SK-N-SH (cell line): ENCODE measurements at regions not wholly inside any gene's neighbourhood (a gene's known extent, or its start where the extent isn't known, plus 50 kb on each side); places are given as distances from the start of the nearest gene placed in this dataset.
A peak's percentile ranks its signal among the peaks of the same experiment; 100 is the strongest.

ENCODE experiments used
- CTCF ChIA-PET: fragments of 300-600, 350-600 bp; formaldehyde crosslinking; extraction: SDS; loops from one replicate; lab custom pipeline; 2021; lab: Yijun Ruan, JAX
- POLR2A ChIA-PET: fragments of 350-600 bp; sonication (Branson Sonifier 250); formaldehyde crosslinking; extraction: SDS; loops from one replicate; lab custom pipeline; 2020; ENCODE audit warnings: antibody characterized with exemption, inconsistent platforms; lab: Yijun Ruan, JAX
- DNase-seq: peaks from one replicate; pipeline ENCODE4 v3.0.0; 2012
- H2AFZ ChIP-seq: fragments of 200-600 bp; sonication (generic); 2 replicates; pipeline ENCODE4 v1.8.1; 2016; ENCODE audit warnings: antibody characterized with exemption, mild to moderate bottlenecking, low read depth
- H3F3A ChIP-seq: fragments of 200-600 bp; sonication (generic); replicated peaks from 2 replicates; pipeline ENCODE3; 2016; ENCODE audit warnings: antibody characterized with exemption, mild to moderate bottlenecking; ENCODE audit not compliant: insufficient read depth
- H3K27ac ChIP-seq, 2 experiments: fragments of 200-500 bp in 1 of 2; fragments of 200-600 bp in 1 of 2; sonication (Bioruptor generic) in 1 of 2; sonication (generic), shearing (Covaris generic) in 1 of 2; 2 replicates each; pipeline versions ENCODE4 v1.5.1 to v1.6.1; 2014 to 2016; ENCODE audit warnings: low read depth in 2 of 2, inconsistent platforms in 1 of 2, low read length in 1 of 2, mild to moderate bottlenecking in 1 of 2, mixed read lengths in 1 of 2
- H3K27me3 ChIP-seq: fragments of 200-600 bp; sonication (generic), shearing (Covaris generic); 2 replicates; pipeline ENCODE4 v1.6.1; 2016; ENCODE audit warnings: mixed run types; ENCODE audit not compliant: insufficient read depth
- H3K36me3 ChIP-seq, 2 experiments: fragments of 200-500 bp in 1 of 2; fragments of 200-600 bp in 1 of 2; sonication (Bioruptor generic) in 1 of 2; sonication (generic) in 1 of 2; replicated peaks in 1 of 2; 2 replicates each; pipeline versions ENCODE3 to v1.5.1; 2014 to 2016; ENCODE audit warnings: low read length in 1 of 2, mild to moderate bottlenecking in 1 of 2; ENCODE audit not compliant: insufficient read depth in 2 of 2, control insufficient read depth in 1 of 2
- H3K4me1 ChIP-seq, 2 experiments: fragments of 200-500 bp in 1 of 2; fragments of 200-600 bp in 1 of 2; sonication (Bioruptor generic) in 1 of 2; sonication (generic), shearing (Covaris generic) in 1 of 2; 2 replicates each; pipeline versions ENCODE4 v1.5.1 to v1.6.1; 2014 to 2016; ENCODE audit warnings: low read depth in 1 of 2, low read length in 1 of 2, mixed run types in 1 of 2; ENCODE audit not compliant: insufficient read depth in 2 of 2, control insufficient read depth in 1 of 2
- H3K4me2 ChIP-seq: fragments of 200-600 bp; sonication (generic), shearing (Covaris generic); 2 replicates; pipeline ENCODE4 v1.6.1; 2017; ENCODE audit warnings: mixed run types
- H3K4me3 ChIP-seq, 2 experiments: fragments of 200-500 bp in 1 of 2; fragments of 200-600 bp in 1 of 2; sonication (Bioruptor generic) in 1 of 2; sonication (generic), shearing (Covaris generic) in 1 of 2; 2 replicates each; pipeline versions ENCODE4 v1.5.1 to v1.8.1; 2014 to 2016; ENCODE audit warnings: low read depth in 2 of 2, inconsistent platforms in 1 of 2, low read length in 1 of 2, mild to moderate bottlenecking in 1 of 2, mixed read lengths in 1 of 2, moderate library complexity in 1 of 2
- H3K79me2 ChIP-seq: fragments of 200-600 bp; sonication (generic); 2 replicates; pipeline ENCODE4 v1.8.1; 2017; ENCODE audit warnings: mild to moderate bottlenecking; ENCODE audit not compliant: insufficient read depth
- H3K9ac ChIP-seq: fragments of 200-600 bp; sonication (generic); 2 replicates; pipeline ENCODE4 v1.6.1; 2017; ENCODE audit warnings: mixed run types
- H3K9me2 ChIP-seq: fragments of 200-600 bp; sonication (generic); 2 replicates; pipeline ENCODE4 v1.6.1; 2017; ENCODE audit warnings: mixed run types
- H3K9me3 ChIP-seq: fragments of 200-600 bp; sonication (generic); 2 replicates; pipeline ENCODE4 v1.6.1; 2017; ENCODE audit warnings: mixed run types, mild to moderate bottlenecking, moderate library complexity
- H4K20me1 ChIP-seq: fragments of 200-600 bp; sonication (generic); 2 replicates; pipeline ENCODE4 v1.6.1; 2017; ENCODE audit warnings: mild to moderate bottlenecking, mixed run types; ENCODE audit not compliant: insufficient read depth
- EP300 ChIP-seq, 2 experiments: IDR thresholded peaks; 2 replicates each; pipeline versions ENCODE4 v1.4.0 to v1.6.1; 2012; ENCODE audit warnings: borderline replicate concordance in 1 of 2, low read depth in 1 of 2, low read length in 1 of 2
- FOSL2 ChIP-seq: IDR thresholded peaks from 2 replicates; pipeline ENCODE4 v1.4.0; 2012; ENCODE audit warnings: low read depth, mild to moderate bottlenecking, moderate library complexity, borderline replicate concordance
- FOXJ3 ChIP-seq: sonication (generic); formaldehyde crosslinking; IDR thresholded peaks from 2 replicates; pipeline ENCODE4 v1.5.1; 2020; ENCODE audit warnings: mild to moderate bottlenecking, missing genetic modification reagents
- GATA2 ChIP-seq: sonication (generic); formaldehyde crosslinking; IDR thresholded peaks from 2 replicates; pipeline ENCODE4 v1.5.0; 2020; ENCODE audit warnings: mild to moderate bottlenecking, missing genetic modification reagents
- JUND ChIP-seq: IDR thresholded peaks from 2 replicates; pipeline ENCODE4 v1.4.0; 2012
- MEF2A ChIP-seq: IDR thresholded peaks from 2 replicates; pipeline ENCODE4 v1.4.0; 2012; ENCODE audit warnings: low read depth, borderline replicate concordance
- MXI1 ChIP-seq: IDR thresholded peaks from 2 replicates; pipeline ENCODE4 v1.6.1; 2012; ENCODE audit warnings: mild to moderate bottlenecking, low read depth, low read length, improper control_type of control experiment
- NRF1 ChIP-seq: IDR thresholded peaks from 2 replicates; pipeline ENCODE4 v1.6.1; 2012; ENCODE audit warnings: low read depth, mild to moderate bottlenecking, low read length
- RAD21 ChIP-seq: IDR thresholded peaks from 2 replicates; pipeline ENCODE4 v1.6.1; 2012; ENCODE audit warnings: mild to moderate bottlenecking, low read length
- RXRA ChIP-seq: IDR thresholded peaks from 2 replicates; pipeline ENCODE4 v1.4.0; 2012; ENCODE audit warnings: low read depth, mild to moderate bottlenecking, borderline replicate concordance
- TCF12 ChIP-seq: IDR thresholded peaks from 2 replicates; pipeline ENCODE4 v1.4.0; 2012
- WGBS: methylation state at CpG from one replicate; pipeline ENCODE4 v1.1.6; 2017; ENCODE audit warnings: low lambda C conversion rate; 5-methylcytosine and 5-hydroxymethylcytosine counted together
- TF ChIP-seq, protein P1 (sequence below): IDR thresholded peaks from 2 replicates; pipeline ENCODE4; 2012
- TF ChIP-seq, protein P2 (sequence below): fragments of 200-600 bp; sonication (generic); IDR thresholded peaks from 2 replicates; pipeline ENCODE4 v1.6.1; 2017; ENCODE audit warnings: antibody characterized with exemption, mild to moderate bottlenecking, moderate library complexity
- TF ChIP-seq, protein P3 (sequence below): IDR thresholded peaks from 2 replicates; pipeline ENCODE4 v1.4.0; 2012; ENCODE audit warnings: low read depth

DNA sequence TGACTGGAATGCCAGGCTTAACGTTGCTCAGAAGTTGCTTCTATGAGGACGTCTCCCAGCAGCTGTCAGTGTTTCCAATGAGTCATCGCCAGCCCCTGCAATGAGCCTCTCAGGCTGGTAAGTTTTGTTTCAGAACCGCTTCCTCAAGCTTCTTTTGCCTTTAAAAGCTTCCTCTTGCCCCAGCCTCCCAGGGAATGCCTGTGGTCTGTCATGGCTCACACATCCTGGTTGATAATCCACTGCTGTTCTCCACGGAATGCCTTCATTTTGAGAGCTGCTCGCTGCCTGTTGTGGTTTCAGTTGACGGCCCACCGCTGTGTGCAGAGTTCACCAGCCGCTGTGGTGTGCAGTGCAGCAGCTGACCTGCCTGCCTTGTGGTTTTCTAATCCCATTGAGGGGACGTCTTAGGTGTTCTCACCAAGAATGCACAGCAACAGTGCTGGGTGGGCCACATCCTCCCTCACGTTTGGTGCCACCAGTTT is 96.4 kb downstream of the RTP5 start:
- Histone ChIP-seq H3K4me3 (peak overlapping the region; percentile 31 to 57; a peak in 3 of 4 replicates), H3K36me3 (no peaks in the 10 kb centered on the region), H3K4me2 (peak overlapping the region; percentile 73), H3K27ac (peak overlapping the region; percentile 35 to 76; a peak in 3 of 4 replicates), H3F3A (peaks cover 17% of the 10 kb centered on the region), H3K9me3 (no peaks in the 10 kb centered on the region), H3K9ac (peak overlapping the region; percentile 36; the same call in 1 of the 2 replicates), H3K79me2 (no peaks in the 10 kb centered on the region), H3K4me1 (peaks cover 2 to 15% of the 10 kb centered on the region in 2 experiments; a peak in 3 of 4 replicates), H3K27me3 (no peaks in the 10 kb centered on the region), H4K20me1 (no peaks in the 10 kb centered on the region), H3K9me2 (no peaks in the 10 kb centered on the region), H2AFZ (peak overlapping the region; percentile 69)
- ChIA-PET POLR2A (no interaction called here), CTCF (interaction anchor here (1.0 to 1.8 kb wide), 2 partner anchors 13 to 15 kb away, joined by 4 to 6 read pairs; no protein-coding TSS in a partner anchor)
- 18% methylated on average over 10 of the region's 11 CpGs for WGBS
- DNase-seq, result no peak
- TF ChIP-seq, protein P1, sequence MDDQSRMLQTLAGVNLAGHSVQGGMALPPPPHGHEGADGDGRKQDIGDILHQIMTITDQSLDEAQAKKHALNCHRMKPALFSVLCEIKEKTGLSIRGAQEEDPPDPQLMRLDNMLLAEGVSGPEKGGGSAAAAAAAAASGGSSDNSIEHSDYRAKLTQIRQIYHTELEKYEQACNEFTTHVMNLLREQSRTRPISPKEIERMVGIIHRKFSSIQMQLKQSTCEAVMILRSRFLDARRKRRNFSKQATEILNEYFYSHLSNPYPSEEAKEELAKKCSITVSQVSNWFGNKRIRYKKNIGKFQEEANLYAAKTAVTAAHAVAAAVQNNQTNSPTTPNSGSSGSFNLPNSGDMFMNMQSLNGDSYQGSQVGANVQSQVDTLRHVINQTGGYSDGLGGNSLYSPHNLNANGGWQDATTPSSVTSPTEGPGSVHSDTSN, result peak; percentile 53
- no peak for TF ChIP-seq RAD21
- TF ChIP-seq MXI1, result no peak
- no peak for TF ChIP-seq GATA2 (CRISPR knock-in tag)
- TF ChIP-seq MEF2A, result no peak
- TF ChIP-seq, protein P2, sequence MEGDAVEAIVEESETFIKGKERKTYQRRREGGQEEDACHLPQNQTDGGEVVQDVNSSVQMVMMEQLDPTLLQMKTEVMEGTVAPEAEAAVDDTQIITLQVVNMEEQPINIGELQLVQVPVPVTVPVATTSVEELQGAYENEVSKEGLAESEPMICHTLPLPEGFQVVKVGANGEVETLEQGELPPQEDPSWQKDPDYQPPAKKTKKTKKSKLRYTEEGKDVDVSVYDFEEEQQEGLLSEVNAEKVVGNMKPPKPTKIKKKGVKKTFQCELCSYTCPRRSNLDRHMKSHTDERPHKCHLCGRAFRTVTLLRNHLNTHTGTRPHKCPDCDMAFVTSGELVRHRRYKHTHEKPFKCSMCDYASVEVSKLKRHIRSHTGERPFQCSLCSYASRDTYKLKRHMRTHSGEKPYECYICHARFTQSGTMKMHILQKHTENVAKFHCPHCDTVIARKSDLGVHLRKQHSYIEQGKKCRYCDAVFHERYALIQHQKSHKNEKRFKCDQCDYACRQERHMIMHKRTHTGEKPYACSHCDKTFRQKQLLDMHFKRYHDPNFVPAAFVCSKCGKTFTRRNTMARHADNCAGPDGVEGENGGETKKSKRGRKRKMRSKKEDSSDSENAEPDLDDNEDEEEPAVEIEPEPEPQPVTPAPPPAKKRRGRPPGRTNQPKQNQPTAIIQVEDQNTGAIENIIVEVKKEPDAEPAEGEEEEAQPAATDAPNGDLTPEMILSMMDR, result no peak
- no peak for TF ChIP-seq FOXJ3 (CRISPR knock-in tag)
- TF ChIP-seq, protein P3, sequence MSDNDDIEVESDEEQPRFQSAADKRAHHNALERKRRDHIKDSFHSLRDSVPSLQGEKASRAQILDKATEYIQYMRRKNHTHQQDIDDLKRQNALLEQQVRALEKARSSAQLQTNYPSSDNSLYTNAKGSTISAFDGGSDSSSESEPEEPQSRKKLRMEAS, result peak; percentile 50; the same call in 1 of the 2 replicates
- no peak for TF ChIP-seq NRF1
- no peak; the same call in 1 of the 2 replicates for TF ChIP-seq RXRA
- peak; percentile 91 for TF ChIP-seq FOSL2
- TF ChIP-seq TCF12, result peak; percentile 80
- TF ChIP-seq EP300 (IDR thresholded peaks at IDR 0.05; ENCODE audit: borderline replicate concordance in 1 of 2, low read depth in 1 of 2, low read length in 1 of 2), result peak in 1 of 2 experiments; percentile 50; a peak in 1 of 4 replicates
- peak; percentile 74 for TF ChIP-seq JUND
